SH-SY5Y (cell line): ENCODE measurements at regions not wholly inside any gene's neighbourhood (a gene's known extent, or its start where the extent isn't known, plus 50 kb on each side); places are given as distances from the start of the nearest gene placed in this dataset.

Experiments
- GATA2 ChIP-seq: IDR thresholded peaks from 2 replicates; pipeline ENCODE4 v1.6.1; 2011; ENCODE audit warnings: mild to moderate bottlenecking, low read depth, low read length
- GATA3 ChIP-seq: IDR thresholded peaks from 2 replicates; pipeline ENCODE4 v1.6.1; 2011; ENCODE audit warnings: low read depth, mild to moderate bottlenecking, low read length, moderate library complexity

GRCh38 chr1:209368864-209369598 lies 214.5 kb upstream of the CAMK1G start:
- no peak for TF ChIP-seq GATA2
- no peak for TF ChIP-seq GATA3
